ENCODE measurements at regions not wholly inside any gene's neighbourhood (a gene's known extent, or its start where the extent isn't known, plus 50 kb on each side); places are given as distances from the start of the nearest gene placed in this dataset.

- no peak for TF ChIP-seq CTCF (IDR thresholded peaks at IDR 0.05; ENCODE audit: insufficient read depth, low read length, poor library complexity, severe bottlenecking)
- no peaks in the 10 kb centered on the region for H3K27me3 ChIP-seq (replicated peaks; ENCODE audit: control insufficient read depth, insufficient read depth, low read length)
- no peaks in the 10 kb centered on the region for H3K36me3 ChIP-seq (ENCODE audit: control insufficient read depth, insufficient read depth, low read length)
- DNase-seq (ENCODE audit: extremely low read depth, insufficient read length): no peak
- no peak overlapping the region for H3K4me3 ChIP-seq (replicated peaks; ENCODE audit: low read depth, low read length)
These were observed 472.5 kb upstream of the BTBD3 start for GRCh38 chr20:11445161-11445560.

GRCh38 chr20:11445891-11446290, 471.8 kb upstream of the BTBD3 start:
- Histone ChIP-seq H3K4me3 (replicated peaks; ENCODE audit: low read depth, low read length) (no peak overlapping the region), H3K27me3 (replicated peaks; ENCODE audit: control insufficient read depth, insufficient read depth, low read length) (no peaks in the 10 kb centered on the region), H3K36me3 (ENCODE audit: control insufficient read depth, insufficient read depth, low read length) (no peaks in the 10 kb centered on the region)
- no peak for TF ChIP-seq CTCF (IDR thresholded peaks at IDR 0.05; ENCODE audit: insufficient read depth, low read length, poor library complexity, severe bottlenecking)
- DNase-seq (ENCODE audit: extremely low read depth, insufficient read length): no peak

- H3K36me3 ChIP-seq (ENCODE audit: control insufficient read depth, insufficient read depth, low read length): no peaks in the 10 kb centered on the region
- no peak for TF ChIP-seq CTCF (IDR thresholded peaks at IDR 0.05; ENCODE audit: insufficient read depth, low read length, poor library complexity, severe bottlenecking)
- H3K4me3 ChIP-seq (replicated peaks; ENCODE audit: low read depth, low read length): no peak overlapping the region
- no peak for DNase-seq (ENCODE audit: extremely low read depth, insufficient read length)
- no peaks in the 10 kb centered on the region for H3K27me3 ChIP-seq (replicated peaks; ENCODE audit: control insufficient read depth, insufficient read depth, low read length)
These were observed 470.2 kb upstream of the BTBD3 start for GRCh38 chr20:11447371-11448100.

- no peak for TF ChIP-seq CTCF (IDR thresholded peaks at IDR 0.05; ENCODE audit: insufficient read depth, low read length, poor library complexity, severe bottlenecking)
- H3K27me3 ChIP-seq (replicated peaks; ENCODE audit: control insufficient read depth, insufficient read depth, low read length): no peaks in the 10 kb centered on the region
- H3K4me3 ChIP-seq (replicated peaks; ENCODE audit: low read depth, low read length): no peak overlapping the region
- H3K36me3 ChIP-seq (ENCODE audit: control insufficient read depth, insufficient read depth, low read length): no peaks in the 10 kb centered on the region
- DNase-seq (ENCODE audit: extremely low read depth, insufficient read length): no peak
These were observed 469.1 kb upstream of the BTBD3 start for GRCh38 chr20:11448554-11448953.

- Histone ChIP-seq H3K36me3 (ENCODE audit: control insufficient read depth, insufficient read depth, low read length) (no peaks in the 10 kb centered on the region), H3K27me3 (replicated peaks; ENCODE audit: control insufficient read depth, insufficient read depth, low read length) (no peaks in the 10 kb centered on the region), H3K4me3 (replicated peaks; ENCODE audit: low read depth, low read length) (no peak overlapping the region)
- no peak for TF ChIP-seq CTCF (IDR thresholded peaks at IDR 0.05; ENCODE audit: insufficient read depth, low read length, poor library complexity, severe bottlenecking)
- DNase-seq (ENCODE audit: extremely low read depth, insufficient read length): no peak
These were observed 465.9 kb upstream of the BTBD3 start for GRCh38 chr20:11451793-11452291.
